Activated effector memory CD4-positive, alpha-beta T cell treated with anti-CD3 and anti-CD28 coated beads, Interleukin-2, amount 50 U/mL, for 16 hours (primary cell): ENCODE measurements at regions not wholly inside any gene's neighbourhood (a gene's known extent, or its start where the extent isn't known, plus 50 kb on each side); places are given as distances from the start of the nearest gene placed in this dataset.

Source experiments
- DNase-seq: peaks from one replicate; pipeline ENCODE4 v3.0.0-alpha.2; 2020

DNA sequence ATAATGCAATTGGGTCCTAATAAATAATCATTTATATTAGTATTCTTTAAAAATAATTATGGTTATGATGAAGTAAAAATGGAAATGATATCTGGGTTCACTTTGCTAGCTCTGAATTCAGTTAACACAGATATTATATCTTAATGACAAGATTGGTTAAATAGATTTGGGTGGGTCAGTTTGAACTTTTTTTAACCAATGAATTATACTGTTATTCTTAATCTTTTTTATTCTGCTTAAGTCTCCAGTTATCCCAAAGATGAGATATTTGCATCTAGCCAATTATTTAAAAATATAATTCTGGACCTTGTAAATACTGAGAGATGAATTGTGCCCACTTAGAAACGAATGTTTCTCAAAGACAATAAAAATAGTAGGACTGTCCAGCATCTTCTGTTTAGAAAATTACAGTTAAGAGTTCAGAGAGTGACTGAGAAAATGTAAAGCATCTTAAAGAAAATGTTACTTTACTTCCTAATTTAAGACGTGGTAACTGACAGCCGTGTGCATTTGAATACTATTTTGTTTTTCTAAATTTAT, 345.2 kb downstream of the USP25 start:
- no peak for DNase-seq

DNA sequence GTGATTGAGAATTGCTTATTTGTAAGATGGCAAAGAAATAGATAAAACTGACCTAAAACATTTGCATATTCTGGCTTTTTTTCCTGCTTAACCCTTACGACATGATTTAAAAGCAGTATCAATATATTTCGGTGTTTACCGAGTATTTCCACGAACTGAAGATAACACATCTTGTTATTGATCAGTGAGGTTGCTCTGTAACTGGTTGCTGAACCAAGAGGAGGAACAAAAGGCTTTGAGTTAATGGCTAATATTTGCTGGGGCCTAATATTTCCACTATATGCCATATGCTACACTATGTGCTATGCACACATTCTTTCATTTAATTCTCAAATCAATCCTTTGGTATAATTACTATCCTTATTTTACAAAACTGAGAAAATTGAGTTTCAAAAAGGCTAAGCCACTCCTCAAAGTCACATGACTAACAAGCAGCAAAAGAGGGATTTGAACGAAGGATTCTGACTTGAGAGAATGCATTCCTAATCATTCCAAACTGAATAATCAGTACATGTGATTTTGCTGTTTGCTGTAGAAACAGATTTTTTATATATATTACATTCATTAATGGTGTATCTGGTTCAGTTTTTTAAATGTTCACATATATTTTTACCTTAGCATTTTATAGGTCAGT, 346.0 kb downstream of the USP25 start:
- DNase-seq, result no peak

DNA sequence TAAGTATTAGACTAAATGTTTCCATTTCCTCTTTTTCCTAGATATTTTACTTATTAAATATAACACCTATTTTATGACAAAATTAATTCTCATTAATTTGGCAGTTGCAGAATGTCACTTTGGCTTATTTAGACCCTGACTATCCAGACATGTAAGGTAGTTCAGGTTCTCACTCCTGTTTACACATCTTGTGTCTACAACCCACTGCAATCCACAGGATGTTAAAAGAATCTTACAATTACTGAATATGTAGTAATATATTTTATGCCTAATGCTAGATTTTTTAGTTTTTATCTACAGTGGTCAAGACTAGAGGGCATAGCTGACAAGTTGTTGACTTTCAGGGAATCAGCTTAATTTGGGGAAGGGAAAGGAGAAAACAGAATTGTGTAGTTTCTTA, 346.7 kb downstream of the USP25 start:
- no peak for DNase-seq

DNA sequence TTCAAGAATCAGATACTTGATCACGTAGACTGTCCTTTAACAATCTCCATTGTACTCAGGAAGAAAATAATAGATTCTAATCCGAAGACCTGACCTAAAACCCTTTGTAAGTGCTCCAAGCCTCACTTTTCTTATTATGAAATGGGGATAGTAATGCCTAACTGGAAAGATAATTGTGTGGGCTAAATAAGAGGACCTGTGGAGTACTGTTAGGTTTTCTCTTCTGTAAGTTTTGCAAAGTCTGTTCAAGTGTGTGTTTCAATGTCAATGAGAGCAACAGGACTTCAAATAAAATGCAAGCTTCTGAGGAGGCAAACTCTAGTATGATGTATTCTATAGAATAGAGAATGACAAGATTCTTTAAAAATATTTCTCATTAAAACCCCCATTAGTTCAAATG, 348.6 kb downstream of the USP25 start:
- no peak for DNase-seq

DNA sequence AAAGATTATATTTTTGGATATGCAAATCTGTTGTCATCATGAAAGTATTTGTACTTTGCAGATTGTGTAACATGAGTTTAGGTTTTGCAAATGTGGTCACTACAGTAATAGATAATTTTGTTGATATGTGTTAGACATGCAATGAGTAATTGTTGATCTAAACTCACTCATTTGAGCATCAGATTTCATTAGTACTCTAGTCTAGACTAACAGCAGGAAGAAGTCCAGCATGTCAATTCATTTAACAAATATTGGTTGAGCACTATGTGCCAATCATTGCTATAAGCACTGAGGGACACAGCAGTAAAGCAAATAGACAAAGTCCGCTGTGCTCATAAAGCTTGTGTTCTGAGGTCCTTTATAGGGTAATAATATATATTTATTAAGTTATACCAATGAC, 350.0 kb downstream of the USP25 start:
- DNase-seq, result no peak

DNA sequence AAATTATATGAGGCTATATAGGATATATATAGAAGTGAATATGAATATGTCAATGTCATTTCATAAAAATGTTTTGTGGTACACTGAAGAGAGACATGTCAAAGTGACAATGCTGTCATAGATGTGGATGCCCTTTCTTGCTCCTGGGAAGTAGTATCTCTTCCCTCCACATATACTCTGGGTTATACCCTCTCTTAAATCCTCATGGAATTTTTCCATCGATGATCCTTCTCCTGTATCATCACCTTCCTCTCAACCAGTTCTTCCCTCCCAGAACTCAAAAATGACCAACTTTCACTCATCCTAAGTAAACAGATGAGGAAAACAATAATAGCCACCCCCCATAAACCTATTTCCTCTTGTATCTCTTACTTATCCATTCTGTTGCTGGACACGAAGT, 351.5 kb downstream of the USP25 start:
- no peak for DNase-seq

DNA sequence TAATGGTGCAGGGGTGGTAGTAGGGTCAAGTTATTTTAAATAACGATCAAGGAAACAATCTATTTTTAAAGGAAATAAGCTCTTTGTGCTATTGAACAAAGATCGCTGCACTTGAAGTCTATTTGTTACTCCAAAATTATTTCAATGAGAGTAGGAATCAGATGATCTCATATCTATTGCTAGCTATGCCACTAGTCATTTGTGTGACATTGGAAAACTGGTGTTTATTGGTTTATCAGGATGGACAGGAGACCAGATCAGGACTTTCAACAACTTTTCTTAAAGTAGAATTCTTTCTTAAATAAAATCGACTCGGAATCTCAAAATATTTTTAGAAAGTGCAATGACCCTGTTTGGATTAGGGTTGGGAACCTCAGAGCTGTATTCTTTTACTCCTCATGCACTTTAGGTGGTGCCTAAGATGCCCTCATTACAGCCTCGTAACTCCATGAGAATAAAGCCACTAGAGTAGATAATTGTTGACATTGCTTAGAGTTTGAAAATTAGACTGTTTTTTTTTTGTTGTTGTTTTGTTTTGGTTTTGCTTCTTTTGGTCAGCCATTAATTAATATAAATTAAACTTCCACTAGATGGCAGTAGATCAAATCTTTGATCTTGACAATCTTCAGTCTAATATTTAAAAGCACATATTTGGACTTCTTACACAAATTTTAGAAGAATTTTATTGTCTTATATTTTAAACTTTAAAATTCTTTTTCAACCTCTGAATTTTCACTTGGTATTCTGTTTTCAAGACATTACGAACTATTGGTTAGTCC, 352.4 kb downstream of the USP25 start:
- no peak for DNase-seq

DNA sequence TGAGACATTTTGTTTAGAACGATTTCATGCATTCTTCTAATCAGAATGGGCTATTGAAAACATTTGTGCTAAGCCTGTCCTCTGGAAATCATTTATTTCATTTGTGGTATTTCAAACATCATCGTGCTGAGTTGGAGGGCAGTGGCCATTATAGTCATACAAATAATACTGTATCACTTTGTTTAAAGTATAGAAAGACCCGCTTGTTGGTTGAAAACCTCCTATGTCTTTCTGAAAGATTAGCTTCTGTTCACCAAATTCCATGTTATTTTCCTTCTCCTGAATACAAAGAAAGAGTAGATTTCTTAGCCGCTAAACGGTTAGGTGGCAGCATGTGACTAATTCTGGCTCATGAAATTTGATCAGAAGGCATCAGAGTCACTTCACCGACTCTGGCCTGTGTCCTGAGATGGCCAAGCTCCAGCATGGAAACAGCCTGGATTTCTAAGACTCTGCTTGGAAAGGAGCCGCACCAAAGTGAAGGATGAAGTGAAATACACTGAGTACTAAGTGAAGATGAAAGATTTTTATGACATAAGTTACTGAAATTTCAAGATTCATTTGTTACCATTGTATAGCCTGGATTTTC, 355.1 kb downstream of the USP25 start:
- DNase-seq, result no peak

DNA sequence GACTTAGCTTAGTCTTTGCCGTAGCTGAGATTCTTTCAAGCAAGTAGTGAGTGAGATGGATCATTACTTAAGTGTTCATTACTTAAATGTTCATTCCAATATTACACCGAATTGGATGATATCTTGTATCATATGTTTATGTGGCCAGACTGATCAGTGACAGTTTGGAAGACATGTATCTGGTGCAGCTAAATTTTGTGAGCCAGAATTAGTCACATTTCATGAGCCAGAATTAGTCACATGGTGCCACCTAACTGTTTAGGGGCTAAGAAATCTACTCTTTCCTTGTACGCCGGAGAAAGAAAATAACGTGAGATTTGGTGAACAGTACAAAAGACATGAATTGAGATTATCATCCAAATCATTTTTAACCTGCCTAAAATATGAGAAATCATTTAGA, 355.6 kb downstream of the USP25 start:
- no peak for DNase-seq

DNA sequence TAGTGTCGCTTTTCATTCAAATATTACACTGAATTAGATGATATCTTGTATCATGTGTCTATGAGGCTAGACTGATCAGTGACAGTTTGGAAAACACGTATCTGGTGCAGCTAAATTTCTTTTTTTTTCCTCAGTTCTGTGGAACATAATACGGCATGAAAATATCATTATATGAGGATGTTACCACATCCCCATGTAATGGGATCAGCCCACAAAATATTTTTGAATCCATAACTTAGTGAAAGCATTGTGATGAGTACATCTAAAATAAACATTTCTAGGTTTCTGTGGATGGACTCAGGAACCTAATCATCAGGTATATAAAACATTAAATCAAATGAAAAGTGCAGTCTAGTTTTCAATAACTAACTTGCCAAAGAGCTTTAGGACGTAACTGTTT, 356.3 kb downstream of the USP25 start:
- no peak for DNase-seq

DNA sequence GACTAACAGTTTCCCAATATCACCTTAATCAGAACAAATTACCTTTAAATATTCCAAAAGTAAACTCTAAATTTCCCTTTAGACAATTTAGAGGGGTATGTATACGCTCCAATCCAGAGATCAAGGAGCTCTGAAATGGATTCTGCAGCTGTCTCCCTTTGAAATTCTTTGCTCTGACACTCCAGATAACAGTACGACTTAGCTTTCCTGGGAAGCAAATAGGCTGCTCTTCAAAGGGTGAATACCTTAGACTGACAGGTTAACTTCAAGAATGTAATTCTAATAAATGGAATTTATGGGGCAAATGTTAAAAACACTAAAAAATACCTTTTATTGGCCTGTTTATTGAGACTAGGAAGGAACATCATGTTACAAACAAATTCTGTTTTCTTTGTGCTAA, 357.2 kb downstream of the USP25 start:
- DNase-seq, result no peak

DNA sequence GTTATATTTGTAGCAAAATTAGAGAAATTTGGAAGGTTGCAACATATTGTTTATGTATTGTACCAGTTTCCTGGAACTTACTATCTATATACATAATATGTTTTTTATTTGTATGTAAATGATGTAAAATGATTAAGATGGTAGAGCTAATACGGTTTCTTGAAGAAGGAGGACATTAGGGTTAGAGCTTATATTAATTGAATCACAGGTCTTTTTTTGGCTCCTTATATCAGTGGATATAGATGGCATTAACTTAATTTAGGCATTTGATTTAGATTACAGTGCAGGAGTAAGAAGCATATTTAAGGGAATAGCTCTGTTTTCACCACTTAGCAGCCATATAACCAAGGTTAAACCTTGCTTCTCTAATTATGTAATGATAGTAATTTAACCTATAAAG, 357.7 kb downstream of the USP25 start:
- no peak for DNase-seq

DNA sequence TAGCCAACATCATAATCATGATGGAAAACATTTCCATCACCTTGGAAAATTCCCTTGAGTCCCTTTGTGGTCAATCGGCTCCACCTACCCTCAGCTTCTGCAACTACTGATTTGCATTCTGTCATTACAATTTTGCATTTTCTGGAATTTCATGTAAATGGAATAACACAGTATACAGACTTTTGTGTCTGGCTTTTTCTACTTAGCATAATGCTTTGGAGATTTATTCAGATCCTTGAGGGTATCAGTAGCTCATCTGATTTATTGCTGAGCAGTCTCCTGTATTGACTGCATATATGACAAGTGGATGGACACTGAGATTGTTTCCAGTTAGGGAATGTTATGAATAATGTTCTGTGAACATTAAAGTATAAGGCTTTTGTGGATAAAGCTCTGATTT, 358.3 kb downstream of the USP25 start:
- no peak for DNase-seq

DNA sequence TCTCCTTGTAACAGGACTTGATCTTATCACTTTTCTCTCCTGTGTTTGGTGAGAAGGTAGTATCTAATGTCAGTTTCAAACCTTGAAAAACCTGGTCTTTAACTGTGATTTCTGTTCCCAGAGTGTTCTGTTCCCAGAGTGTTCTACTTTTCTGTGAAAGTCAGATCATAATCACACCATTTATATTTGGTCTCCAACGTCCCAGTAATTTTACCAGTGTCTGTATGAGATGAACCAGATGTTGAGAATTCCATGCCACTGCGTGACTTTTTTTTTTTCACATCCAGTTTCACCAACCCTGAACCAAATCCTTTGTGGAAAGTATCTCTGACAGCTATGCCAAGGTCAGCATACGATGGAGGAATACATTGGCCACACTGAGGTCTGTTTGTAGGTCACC, 365.2 kb downstream of the USP25 start:
- no peak for DNase-seq

DNA sequence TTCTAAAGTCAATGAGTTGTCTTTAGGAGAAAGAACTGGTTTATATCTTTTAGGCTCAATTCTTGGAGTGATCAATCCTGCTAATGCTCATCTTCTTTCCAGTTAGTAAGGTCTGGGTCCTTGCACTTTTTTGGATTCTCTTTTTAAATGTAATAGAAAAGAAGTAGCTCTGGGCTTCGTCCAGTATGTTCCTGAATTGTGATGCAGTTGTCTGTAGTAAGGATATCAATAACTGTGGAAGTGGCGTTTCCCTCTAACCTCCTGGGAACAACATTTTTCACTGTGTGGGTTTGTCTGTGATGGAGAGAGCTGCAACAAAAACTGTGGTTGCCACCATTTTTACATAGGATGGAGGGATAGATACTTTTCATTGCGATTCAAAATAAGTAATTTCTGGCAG, 367.2 kb downstream of the USP25 start:
- DNase-seq, result no peak

DNA sequence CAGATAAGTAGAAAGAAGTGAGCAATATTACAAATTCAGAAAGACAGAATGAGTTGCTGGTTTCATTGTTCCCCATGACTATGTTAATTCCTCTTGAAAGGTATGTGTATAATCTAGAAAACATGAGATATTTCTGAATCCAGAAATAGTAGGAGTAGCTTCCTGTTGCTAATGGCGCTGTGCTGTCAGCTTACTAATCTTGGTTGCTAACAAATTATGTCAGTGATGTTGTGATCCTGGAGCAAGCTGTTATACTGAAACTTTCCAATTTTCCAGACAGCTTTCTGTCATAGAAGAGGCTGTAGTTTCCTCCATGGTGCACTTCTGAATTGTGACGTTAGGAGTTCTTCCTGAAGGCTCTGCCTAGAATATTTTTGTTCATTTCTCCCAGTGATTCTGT, 372.3 kb downstream of the USP25 start:
- DNase-seq, result no peak

DNA sequence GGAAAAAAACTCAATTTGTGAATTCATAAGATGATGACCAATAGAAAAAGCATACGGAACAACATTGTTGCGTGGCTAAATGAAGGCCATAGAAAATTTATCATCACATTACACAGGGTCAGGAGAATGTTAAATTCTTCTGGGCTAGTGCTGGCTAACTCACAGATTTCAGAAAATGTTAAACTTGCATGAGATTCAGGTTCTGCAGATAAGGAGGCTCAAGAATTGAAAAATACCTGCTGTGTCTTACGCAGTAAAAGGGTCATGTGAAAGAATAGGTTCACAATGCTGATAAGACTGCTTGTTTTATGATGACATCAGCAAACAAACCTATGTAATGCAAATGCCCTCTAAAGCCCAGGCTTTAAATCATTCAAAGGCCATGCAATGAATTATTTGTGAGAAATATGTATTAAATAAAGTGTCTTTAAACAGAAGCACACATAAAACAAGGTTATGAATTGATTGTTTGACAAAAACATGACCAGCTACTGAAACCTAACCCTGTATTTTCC, 378.8 kb downstream of the USP25 start:
- no peak for DNase-seq

DNA sequence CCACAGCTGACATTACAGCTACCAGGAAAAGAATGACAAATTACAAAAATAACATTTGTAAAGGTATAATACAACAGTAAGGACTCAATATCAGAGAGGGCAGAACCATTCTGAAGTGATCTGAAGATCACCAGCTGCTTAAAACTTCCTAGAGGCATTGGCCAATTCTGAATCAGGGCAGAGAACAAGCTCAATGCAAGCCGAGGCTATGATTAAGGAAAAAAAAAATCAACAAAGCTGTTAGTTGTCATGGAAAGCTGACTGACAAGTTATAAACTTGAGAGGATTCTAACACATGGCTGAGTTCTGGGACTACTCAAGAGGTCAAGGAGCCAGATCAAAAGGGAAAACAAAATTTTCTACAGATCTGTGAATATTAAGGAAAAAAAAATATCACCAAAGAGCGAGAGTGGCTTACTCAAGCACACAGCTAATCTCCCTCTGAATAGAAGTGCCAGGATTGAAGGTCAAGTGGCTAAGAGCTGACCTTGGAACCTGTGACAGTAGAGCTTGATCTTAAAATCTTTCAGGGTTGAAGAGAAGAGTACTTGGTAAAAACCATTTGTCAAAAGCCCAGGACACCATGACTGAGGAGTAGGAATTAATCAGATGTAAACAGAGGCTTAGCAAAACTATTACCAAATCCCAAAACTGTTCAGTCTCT, 383.4 kb downstream of the USP25 start:
- DNase-seq, result no peak

DNA sequence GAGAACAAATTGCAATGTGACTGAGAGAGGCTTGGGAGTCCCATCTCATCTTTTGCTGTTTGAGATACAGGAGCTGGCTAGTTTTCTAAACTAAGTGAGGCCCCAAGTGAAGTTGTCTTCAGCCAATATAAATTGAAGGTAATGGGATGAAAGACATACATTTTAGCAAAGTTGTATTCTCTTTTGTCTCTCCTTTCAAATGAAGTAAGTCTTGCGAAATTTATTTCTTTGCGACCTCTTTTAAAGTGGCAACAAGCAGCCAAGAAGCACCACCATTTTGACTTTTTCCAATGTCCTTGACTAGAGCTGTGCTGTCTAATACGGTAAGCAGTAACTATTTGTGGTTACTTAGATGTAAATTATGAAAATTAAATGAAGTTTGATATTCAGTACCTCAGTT, 385.7 kb downstream of the USP25 start:
- DNase-seq, result no peak

DNA sequence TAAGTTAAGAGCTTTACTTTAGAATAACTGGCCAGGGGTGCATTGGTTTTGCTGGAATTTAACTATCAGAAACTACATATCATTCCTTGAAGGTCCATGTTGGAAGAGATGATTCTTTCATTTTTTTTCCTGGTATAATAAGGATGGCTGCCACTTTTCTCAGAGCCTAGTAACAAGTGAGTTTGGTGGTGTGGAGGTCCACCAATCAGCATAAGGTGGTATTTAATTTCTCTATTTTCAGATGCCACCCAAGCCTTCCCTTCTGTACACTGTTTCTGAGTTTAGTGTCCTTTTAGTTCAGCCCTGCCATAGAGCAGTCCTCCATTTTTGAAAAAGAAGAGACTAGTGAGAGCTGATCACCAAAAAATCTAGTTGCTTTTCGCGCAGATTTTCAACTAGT, 386.3 kb downstream of the USP25 start:
- no peak for DNase-seq

DNA sequence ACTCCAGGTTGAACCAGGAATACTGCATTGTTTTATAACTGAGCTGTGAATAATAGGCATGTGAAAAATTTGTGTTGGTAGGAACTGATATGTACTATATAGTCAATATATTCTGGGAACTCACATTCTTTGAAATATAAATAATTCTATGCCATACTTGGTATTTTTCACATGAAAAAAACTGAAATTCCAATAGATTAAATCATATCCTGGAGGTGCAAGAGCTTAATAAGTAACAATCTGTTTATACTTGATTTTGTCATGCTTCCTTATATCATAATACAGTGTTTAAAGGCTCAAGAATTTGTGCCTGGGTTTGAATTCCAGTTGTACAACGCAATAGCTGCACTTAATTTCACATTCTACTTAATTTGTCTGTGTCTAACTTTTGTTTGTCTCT, 387.0 kb downstream of the USP25 start:
- DNase-seq, result no peak

DNA sequence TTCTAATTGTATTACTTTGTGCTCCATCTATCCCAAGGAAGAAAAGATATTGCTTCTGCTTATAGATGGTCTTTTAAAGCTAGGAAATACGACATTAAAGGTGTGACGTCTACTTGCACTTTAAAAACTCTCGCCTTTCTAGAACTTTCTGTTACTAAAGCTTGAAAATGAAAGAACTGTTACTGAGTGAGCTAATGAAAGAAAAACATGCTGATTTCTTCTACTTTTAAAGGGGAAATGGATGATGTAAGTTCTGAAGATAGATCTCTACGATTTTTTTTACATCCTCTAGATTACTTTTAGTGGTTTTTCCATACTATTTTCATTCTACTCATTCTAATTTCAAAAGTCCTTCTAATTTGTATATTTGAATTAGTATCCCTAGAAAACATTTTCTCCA, 387.5 kb downstream of the USP25 start:
- no peak for DNase-seq

DNA sequence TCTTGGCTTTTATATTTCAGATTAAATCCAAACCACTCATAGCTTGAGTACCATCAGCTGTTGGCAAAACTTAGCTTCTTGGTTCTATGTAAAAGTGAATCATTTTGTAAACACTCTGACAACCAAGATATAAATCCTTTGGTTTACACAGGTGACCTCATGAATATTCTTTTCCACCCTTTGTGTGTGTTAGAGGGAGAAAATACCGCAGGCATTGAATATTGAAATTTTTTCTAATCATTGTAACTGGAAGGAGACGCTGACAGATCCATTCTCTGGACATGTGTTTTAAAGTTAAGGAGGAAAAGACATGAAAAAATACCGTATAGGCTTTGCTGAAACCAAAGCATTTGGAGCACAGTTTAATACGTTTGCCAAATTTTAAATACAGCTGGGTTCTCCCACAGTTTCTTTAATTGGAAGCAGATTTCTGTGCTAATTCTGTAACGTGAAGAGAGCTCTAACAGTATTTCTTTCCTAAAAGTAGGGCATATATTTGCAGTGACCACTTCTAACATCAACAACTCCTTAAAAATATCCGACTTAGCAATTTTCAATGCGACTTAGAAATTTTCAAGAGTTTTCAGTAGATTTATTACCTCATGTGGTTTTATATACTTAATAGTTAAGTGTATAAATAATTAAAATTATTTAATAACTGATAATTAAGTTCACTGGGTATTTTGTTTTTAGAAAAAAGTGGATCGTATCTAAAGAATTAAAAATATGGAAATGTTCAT, 388.2 kb downstream of the USP25 start:
- DNase-seq, result no peak
